ENCODE measurements at regions not wholly inside any gene's neighbourhood (a gene's known extent, or its start where the extent isn't known, plus 50 kb on each side); places are given as distances from the start of the nearest gene placed in this dataset.

- H3K27ac ChIP-seq, result no peak overlapping the region
- ATAC-seq (no peak), FAIRE-seq (no peak), DNase-seq (ENCODE audit: low read depth in 1 of 2, low spot score in 1 of 2) (no peak)
- no peaks in the 10 kb centered on the region for H3K9me3 ChIP-seq
- ChIA-PET POLR2A (no interaction called here), CTCF (interaction anchor here (1.0 kb wide), 1 partner anchor 9 kb away, joined by 3 read pairs; no protein-coding TSS in a partner anchor)
- 66% methylated on average over 3 of the region's 3 CpGs for WGBS (ENCODE audit: missing lambda C conversion rate)
- H3K4me3 ChIP-seq, result no peak overlapping the region
- H3K4me2 ChIP-seq, result no peak overlapping the region
- H3K4me1 ChIP-seq, result 0 out of 3 replicates have a peak, but pooled peaks cover 5% of the 10 kb centered on the region
- TF ChIP-seq, protein P1, sequence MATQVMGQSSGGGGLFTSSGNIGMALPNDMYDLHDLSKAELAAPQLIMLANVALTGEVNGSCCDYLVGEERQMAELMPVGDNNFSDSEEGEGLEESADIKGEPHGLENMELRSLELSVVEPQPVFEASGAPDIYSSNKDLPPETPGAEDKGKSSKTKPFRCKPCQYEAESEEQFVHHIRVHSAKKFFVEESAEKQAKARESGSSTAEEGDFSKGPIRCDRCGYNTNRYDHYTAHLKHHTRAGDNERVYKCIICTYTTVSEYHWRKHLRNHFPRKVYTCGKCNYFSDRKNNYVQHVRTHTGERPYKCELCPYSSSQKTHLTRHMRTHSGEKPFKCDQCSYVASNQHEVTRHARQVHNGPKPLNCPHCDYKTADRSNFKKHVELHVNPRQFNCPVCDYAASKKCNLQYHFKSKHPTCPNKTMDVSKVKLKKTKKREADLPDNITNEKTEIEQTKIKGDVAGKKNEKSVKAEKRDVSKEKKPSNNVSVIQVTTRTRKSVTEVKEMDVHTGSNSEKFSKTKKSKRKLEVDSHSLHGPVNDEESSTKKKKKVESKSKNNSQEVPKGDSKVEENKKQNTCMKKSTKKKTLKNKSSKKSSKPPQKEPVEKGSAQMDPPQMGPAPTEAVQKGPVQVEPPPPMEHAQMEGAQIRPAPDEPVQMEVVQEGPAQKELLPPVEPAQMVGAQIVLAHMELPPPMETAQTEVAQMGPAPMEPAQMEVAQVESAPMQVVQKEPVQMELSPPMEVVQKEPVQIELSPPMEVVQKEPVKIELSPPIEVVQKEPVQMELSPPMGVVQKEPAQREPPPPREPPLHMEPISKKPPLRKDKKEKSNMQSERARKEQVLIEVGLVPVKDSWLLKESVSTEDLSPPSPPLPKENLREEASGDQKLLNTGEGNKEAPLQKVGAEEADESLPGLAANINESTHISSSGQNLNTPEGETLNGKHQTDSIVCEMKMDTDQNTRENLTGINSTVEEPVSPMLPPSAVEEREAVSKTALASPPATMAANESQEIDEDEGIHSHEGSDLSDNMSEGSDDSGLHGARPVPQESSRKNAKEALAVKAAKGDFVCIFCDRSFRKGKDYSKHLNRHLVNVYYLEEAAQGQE (IDR thresholded peaks at IDR 0.05), result no peak
- TF ChIP-seq CHD4 (IDR thresholded peaks at IDR 0.05; ENCODE audit: borderline replicate concordance) (no peak), RCOR1 (IDR thresholded peaks at IDR 0.05; ENCODE audit: low read depth, low read length) (no peak), CBX8 (IDR thresholded peaks at IDR 0.05) (no peak), KDM1A (IDR thresholded peaks at IDR 0.05; ENCODE audit: low read depth) (no peak), RAD21 (conservative IDR thresholded peaks at IDR 0.05 in 1 of 2, IDR thresholded peaks at IDR 0.05 in 1 of 2) (no peak), RNF2 (IDR thresholded peaks at IDR 0.05; ENCODE audit: borderline replicate concordance, low read depth) (no peak), RFX5 (IDR thresholded peaks at IDR 0.05) (no peak), EHF (CRISPR knock-in tag; IDR thresholded peaks at IDR 0.05) (no peak)
Observed at GRCh38 chr10:61135276-61135721, 191.3 kb upstream of the RHOBTB1 start.

- Histone ChIP-seq H3K9me3 (no peaks in the 10 kb centered on the region), H3K4me1 (no peaks in the 10 kb centered on the region), H3K27ac (no peak overlapping the region), H3K4me3 (no peak overlapping the region), H3K4me2 (no peak overlapping the region)
- ChIA-PET POLR2A (no interaction called here), CTCF (interaction anchor here (2.1 kb wide), 2 partner anchors 9 to 11 kb away, joined by 7 to 11 read pairs; no protein-coding TSS in a partner anchor)
- ATAC-seq (no peak), FAIRE-seq (no peak), DNase-seq (ENCODE audit: low read depth in 1 of 2, low spot score in 1 of 2) (no peak)
- TF ChIP-seq, protein P2, sequence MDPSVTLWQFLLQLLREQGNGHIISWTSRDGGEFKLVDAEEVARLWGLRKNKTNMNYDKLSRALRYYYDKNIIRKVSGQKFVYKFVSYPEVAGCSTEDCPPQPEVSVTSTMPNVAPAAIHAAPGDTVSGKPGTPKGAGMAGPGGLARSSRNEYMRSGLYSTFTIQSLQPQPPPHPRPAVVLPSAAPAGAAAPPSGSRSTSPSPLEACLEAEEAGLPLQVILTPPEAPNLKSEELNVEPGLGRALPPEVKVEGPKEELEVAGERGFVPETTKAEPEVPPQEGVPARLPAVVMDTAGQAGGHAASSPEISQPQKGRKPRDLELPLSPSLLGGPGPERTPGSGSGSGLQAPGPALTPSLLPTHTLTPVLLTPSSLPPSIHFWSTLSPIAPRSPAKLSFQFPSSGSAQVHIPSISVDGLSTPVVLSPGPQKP (IDR thresholded peaks at IDR 0.05; ENCODE audit: low read depth, low read length), result no peak
- TF ChIP-seq ZSCAN20 (CRISPR knock-in tag; IDR thresholded peaks at IDR 0.05), result no peak
- no peak for TF ChIP-seq FOSL2 (IDR thresholded peaks at IDR 0.05)
- no peak for TF ChIP-seq FOSL2 (CRISPR knock-in tag; IDR thresholded peaks at IDR 0.05)
- no peak for TF ChIP-seq HES2 (IDR thresholded peaks at IDR 0.05)
- no peak for TF ChIP-seq NFE2L2 (conservative IDR thresholded peaks at IDR 0.05; ENCODE audit: low read length)
- TF ChIP-seq BHLHE40 (IDR thresholded peaks at IDR 0.05; ENCODE audit: low read depth, low read length), result no peak
- TF ChIP-seq, protein P3, sequence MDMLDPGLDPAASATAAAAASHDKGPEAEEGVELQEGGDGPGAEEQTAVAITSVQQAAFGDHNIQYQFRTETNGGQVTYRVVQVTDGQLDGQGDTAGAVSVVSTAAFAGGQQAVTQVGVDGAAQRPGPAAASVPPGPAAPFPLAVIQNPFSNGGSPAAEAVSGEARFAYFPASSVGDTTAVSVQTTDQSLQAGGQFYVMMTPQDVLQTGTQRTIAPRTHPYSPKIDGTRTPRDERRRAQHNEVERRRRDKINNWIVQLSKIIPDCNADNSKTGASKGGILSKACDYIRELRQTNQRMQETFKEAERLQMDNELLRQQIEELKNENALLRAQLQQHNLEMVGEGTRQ (IDR thresholded peaks at IDR 0.05), result no peak
- TF ChIP-seq ZNF302 (CRISPR knock-in tag; IDR thresholded peaks at IDR 0.05), result no peak
- TF ChIP-seq HEYL (CRISPR knock-in tag; IDR thresholded peaks at IDR 0.05), result no peak
- no peak for TF ChIP-seq HDAC2 (IDR thresholded peaks at IDR 0.05)
- TF ChIP-seq CHD4 (IDR thresholded peaks at IDR 0.05; ENCODE audit: borderline replicate concordance), result no peak
- TF ChIP-seq FOXS1 (CRISPR knock-in tag; IDR thresholded peaks at IDR 0.05), result no peak
- 79% methylated on average over 1 of the region's 1 CpG for WGBS (ENCODE audit: missing lambda C conversion rate)
Observed at GRCh38 chr10:61130366-61130765, 186.4 kb upstream of the RHOBTB1 start.

All from A549 (cell line).